ENCODE measurements at regions not wholly inside any gene's neighbourhood (a gene's known extent, or its start where the extent isn't known, plus 50 kb on each side); places are given as distances from the start of the nearest gene placed in this dataset.

DNA sequence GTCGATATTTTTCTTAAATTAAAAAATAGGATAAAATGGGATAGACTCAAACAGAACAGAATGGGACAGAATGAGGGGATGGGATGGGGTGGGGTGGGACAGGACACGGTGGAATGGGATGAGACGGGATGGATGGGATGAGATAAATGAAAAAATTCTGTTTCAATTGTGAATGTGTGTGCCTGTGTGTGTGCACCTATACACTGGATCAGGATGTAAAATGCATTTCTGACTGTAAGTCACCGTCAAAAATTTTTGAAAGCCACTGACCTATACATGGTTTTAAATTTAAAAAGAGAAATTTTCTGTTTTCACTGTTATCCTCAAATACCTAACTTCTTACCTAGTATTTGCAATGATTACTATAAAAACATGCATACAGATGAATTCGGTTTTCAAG is 108.7 kb upstream of the UBE2E2 start:
- intact Hi-C loops (cut with DNase I; ENCODE audit: low total_unique reads) (no loop called here), in situ Hi-C loops (cut with MboI; ENCODE audit: low pct_ligation_motif_present in 1 of 4, low pct_unique_long_range_greater_than_20kb in 1 of 4, low sequenced_read_pairs in 3 of 4) (no loop called here)
- H3K4me1 ChIP-seq: no peaks in the 10 kb centered on the region
- H3K36me3 ChIP-seq: no peaks in the 10 kb centered on the region
- H3K4me3 ChIP-seq: no peak overlapping the region
- 84 to 92% methylated on average over 3 to 5 of the region's 5 CpGs for WGBS, 2 donors (ENCODE audit: low coverage in 1 of 2)
- H3K27me3 ChIP-seq: no peaks in the 10 kb centered on the region
- no peak for DNase-seq
- TF ChIP-seq POLR2A (IDR thresholded peaks at IDR 0.05): no peak
- TF ChIP-seq EP300 (IDR thresholded peaks at IDR 0.05; ENCODE audit: low read depth): no peak
- TF ChIP-seq, protein P1, sequence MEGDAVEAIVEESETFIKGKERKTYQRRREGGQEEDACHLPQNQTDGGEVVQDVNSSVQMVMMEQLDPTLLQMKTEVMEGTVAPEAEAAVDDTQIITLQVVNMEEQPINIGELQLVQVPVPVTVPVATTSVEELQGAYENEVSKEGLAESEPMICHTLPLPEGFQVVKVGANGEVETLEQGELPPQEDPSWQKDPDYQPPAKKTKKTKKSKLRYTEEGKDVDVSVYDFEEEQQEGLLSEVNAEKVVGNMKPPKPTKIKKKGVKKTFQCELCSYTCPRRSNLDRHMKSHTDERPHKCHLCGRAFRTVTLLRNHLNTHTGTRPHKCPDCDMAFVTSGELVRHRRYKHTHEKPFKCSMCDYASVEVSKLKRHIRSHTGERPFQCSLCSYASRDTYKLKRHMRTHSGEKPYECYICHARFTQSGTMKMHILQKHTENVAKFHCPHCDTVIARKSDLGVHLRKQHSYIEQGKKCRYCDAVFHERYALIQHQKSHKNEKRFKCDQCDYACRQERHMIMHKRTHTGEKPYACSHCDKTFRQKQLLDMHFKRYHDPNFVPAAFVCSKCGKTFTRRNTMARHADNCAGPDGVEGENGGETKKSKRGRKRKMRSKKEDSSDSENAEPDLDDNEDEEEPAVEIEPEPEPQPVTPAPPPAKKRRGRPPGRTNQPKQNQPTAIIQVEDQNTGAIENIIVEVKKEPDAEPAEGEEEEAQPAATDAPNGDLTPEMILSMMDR (IDR thresholded peaks at IDR 0.05): no peak
- TF ChIP-seq POLR2AphosphoS5 (IDR thresholded peaks at IDR 0.05): no peak
- H3K9me3 ChIP-seq: no peaks in the 10 kb centered on the region
- H3K27ac ChIP-seq: no peak overlapping the region

DNA sequence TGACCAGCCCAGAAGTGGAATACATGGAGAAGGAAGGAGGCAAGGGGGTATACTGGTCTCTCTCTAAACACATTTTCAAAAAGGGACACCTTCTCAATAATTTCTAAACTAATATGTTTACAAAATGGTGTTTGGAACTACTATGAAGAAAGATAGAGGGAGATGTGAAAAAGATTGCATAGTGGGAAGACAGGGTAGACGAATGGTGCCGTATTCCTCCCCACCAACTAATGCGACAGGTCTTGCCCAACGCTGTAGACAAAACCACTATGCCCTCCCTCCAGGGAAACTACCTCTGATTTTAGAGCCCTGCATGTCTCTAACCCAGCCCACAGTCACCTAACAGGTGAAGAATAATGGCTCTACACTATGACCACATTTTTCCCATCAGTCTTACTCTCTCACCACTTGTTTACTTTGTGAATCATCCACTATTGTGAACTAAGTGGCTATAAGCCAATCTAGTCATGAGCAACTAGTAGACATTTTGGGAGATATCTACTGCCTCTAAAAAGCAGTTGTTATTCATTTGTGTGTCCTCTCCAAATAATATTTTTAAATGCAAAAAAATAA is 108.2 kb upstream of the UBE2E2 start:
- Histone ChIP-seq H3K4me3 (no peak overlapping the region), H3K36me3 (no peaks in the 10 kb centered on the region), H3K4me1 (no peaks in the 10 kb centered on the region), H3K27ac (no peak overlapping the region), H3K27me3 (no peaks in the 10 kb centered on the region), H3K9me3 (no peaks in the 10 kb centered on the region)
- TF ChIP-seq, protein P1 (IDR thresholded peaks at IDR 0.05): no peak
- in situ Hi-C loops (cut with MboI; ENCODE audit: low pct_ligation_motif_present in 1 of 4, low pct_unique_long_range_greater_than_20kb in 1 of 4, low sequenced_read_pairs in 3 of 4) (no loop called here), intact Hi-C loops (cut with DNase I; ENCODE audit: low total_unique reads) (no loop called here)
- whole genome bisulfite sequencing, 2 donors (ENCODE audit: low coverage in 1 of 2): 77% methylated on average over 4 of the region's 4 CpGs; no CpG with 5 or more reads in 1 of the 2 donors
- no peak for DNase-seq

DNA sequence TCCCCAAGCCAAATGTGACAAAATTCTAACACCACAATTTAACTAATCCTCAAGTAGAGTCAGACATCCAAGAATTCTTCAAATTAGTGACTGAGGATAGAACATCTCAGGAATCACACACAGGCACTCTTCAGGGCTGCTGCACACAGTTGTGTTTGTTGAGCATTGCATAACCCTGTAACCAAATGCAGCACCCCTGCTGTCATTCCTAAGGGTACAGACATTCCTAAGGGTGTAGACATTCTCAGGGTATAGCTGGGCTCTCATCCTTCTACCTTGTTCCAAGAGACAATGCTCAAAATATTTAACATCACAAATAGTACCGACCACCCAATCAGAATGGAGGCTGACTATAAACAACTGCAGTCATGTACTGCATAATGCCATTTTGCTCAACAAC is 107.1 kb upstream of the UBE2E2 start:
- no peak overlapping the region for H3K4me3 ChIP-seq
- no peaks in the 10 kb centered on the region for H3K4me1 ChIP-seq
- no peaks in the 10 kb centered on the region for H3K36me3 ChIP-seq
- WGBS, 2 donors (ENCODE audit: low coverage in 1 of 2): 90 to 100% methylated on average over 1 of the region's 1 CpG
- DNase-seq: no peak
- in situ Hi-C loops (cut with MboI; ENCODE audit: low pct_ligation_motif_present in 1 of 4, low pct_unique_long_range_greater_than_20kb in 1 of 4, low sequenced_read_pairs in 3 of 4) (no loop called here), intact Hi-C loops (cut with DNase I; ENCODE audit: low total_unique reads) (no loop called here)
- no peak for TF ChIP-seq EP300 (IDR thresholded peaks at IDR 0.05; ENCODE audit: low read depth)
- TF ChIP-seq, protein P1 (IDR thresholded peaks at IDR 0.05): no peak
- no peak for TF ChIP-seq POLR2A (IDR thresholded peaks at IDR 0.05)
- TF ChIP-seq POLR2AphosphoS5 (IDR thresholded peaks at IDR 0.05): no peak
- H3K9me3 ChIP-seq: no peaks in the 10 kb centered on the region
- H3K27ac ChIP-seq: no peak overlapping the region
- H3K27me3 ChIP-seq: no peaks in the 10 kb centered on the region

DNA sequence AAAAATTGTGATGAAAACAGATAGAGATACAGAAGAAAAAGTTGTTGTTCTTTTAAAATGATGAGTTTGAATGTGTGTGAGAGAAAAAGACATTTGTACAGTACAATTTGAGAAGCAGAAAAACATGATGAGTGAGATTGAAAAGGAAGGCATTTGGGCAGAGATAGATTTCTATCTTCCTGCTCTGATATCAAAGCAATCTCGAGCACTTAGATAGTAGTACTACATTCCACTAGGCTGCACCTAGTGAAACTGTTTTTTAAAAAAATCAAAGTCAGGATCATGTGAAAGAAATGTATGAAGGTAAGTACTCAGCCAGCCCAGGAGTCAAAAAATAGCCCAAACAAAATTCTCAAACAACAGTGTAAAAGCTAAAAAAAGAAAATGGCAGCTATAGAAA is 104.1 kb upstream of the UBE2E2 start:
- Histone ChIP-seq H3K9me3 (no peaks in the 10 kb centered on the region), H3K27ac (no peak overlapping the region), H3K27me3 (no peaks in the 10 kb centered on the region), H3K36me3 (no peaks in the 10 kb centered on the region), H3K4me3 (no peak overlapping the region), H3K4me1 (no peaks in the 10 kb centered on the region)
- WGBS, 2 donors (ENCODE audit: low coverage in 1 of 2): 75 to 76% methylated on average over 1 of the region's 1 CpG
- intact Hi-C loops (cut with DNase I; ENCODE audit: low total_unique reads): no loop called here
- in situ Hi-C loops (cut with MboI; ENCODE audit: low pct_ligation_motif_present in 1 of 4, low pct_unique_long_range_greater_than_20kb in 1 of 4, low sequenced_read_pairs in 3 of 4): no loop called here
- TF ChIP-seq POLR2A (IDR thresholded peaks at IDR 0.05) (no peak), POLR2AphosphoS5 (IDR thresholded peaks at IDR 0.05) (no peak), EP300 (IDR thresholded peaks at IDR 0.05; ENCODE audit: low read depth) (no peak)
- TF ChIP-seq, protein P1 (IDR thresholded peaks at IDR 0.05): no peak
- no peak for DNase-seq
